SU-DHL-6 (cell line): ENCODE measurements at regions not wholly inside any gene's neighbourhood (a gene's known extent, or its start where the extent isn't known, plus 50 kb on each side); places are given as distances from the start of the nearest gene placed in this dataset.

Source experiments
- H2AFZ ChIP-seq: fragments of 200-600 bp; sonication (generic); 2 replicates; pipeline ENCODE4 v1.6.1; 2014; ENCODE audit warnings: low read depth, mild to moderate bottlenecking, moderate library complexity, mixed read lengths, antibody characterized with exemption, low read length; ENCODE audit not compliant: severe bottlenecking
- H3F3A ChIP-seq: fragments of 200-600 bp; shearing (Covaris generic); 2 replicates; pipeline ENCODE4 v1.6.0; 2016; ENCODE audit warnings: antibody characterized with exemption, mild to moderate bottlenecking; ENCODE audit not compliant: insufficient read depth
- H3K27ac ChIP-seq: fragments of 200-600 bp; sonication (generic); 2 replicates; pipeline ENCODE4 v1.5.1; 2016; ENCODE audit warnings: low read depth, mild to moderate bottlenecking, low read length, moderate library complexity, mixed read lengths
- H3K27me3 ChIP-seq: fragments of 200-600 bp; sonication (generic), shearing (Covaris generic); 2 replicates; pipeline ENCODE4 v1.6.0; 2014; ENCODE audit warnings: mild to moderate bottlenecking, low read length
- H3K36me3 ChIP-seq: fragments of 200-600 bp; sonication (generic); 2 replicates; pipeline ENCODE4 v1.6.1; 2014; ENCODE audit warnings: mild to moderate bottlenecking, low read length, mixed read lengths
- H3K4me2 ChIP-seq: fragments of 300-600, 200-600 bp; shearing (Covaris generic), sonication (generic); 2 replicates; pipeline ENCODE4 v1.6.0; 2014; ENCODE audit warnings: low read length, low read depth, mild to moderate bottlenecking; ENCODE audit not compliant: poor library complexity, severe bottlenecking
- H3K4me3 ChIP-seq: fragments of 200-600 bp; sonication (generic); 2 replicates; pipeline ENCODE4 v1.5.1; 2014; ENCODE audit warnings: antibody characterized with exemption, low read length, mild to moderate bottlenecking, mixed read lengths; ENCODE audit not compliant: insufficient read depth, poor library complexity, severe bottlenecking
- H3K79me2 ChIP-seq: fragments of 200-600 bp; sonication (generic); 2 replicates; pipeline ENCODE4 v1.6.1; 2014; ENCODE audit warnings: mild to moderate bottlenecking, low read length, moderate library complexity; ENCODE audit not compliant: insufficient read depth
- H3K9ac ChIP-seq: fragments of 200-600 bp; sonication (generic); 2 replicates; pipeline ENCODE4 v1.7.0; 2014; ENCODE audit warnings: mild to moderate bottlenecking, low read length
- H3K9me2 ChIP-seq: fragments of 200-600 bp; sonication (generic); replicated peaks from 2 replicates; pipeline ENCODE4 v1.6.1; 2014; ENCODE audit warnings: low read length; ENCODE audit not compliant: insufficient read depth
- H3K9me3 ChIP-seq: fragments of 200-600 bp; sonication (generic); 2 replicates; pipeline ENCODE4 v1.6.1; 2014; ENCODE audit warnings: low read length, mixed read lengths; ENCODE audit not compliant: insufficient read depth
- H4K20me1 ChIP-seq: fragments of 200-600 bp; sonication (generic); 2 replicates; pipeline ENCODE4 v1.6.1; 2014; ENCODE audit warnings: low read depth, mild to moderate bottlenecking, antibody characterized with exemption, low read length, moderate library complexity, mixed read lengths
- CTCF ChIP-seq: fragments of 200-600 bp; sonication (generic); IDR thresholded peaks from one replicate; pipeline ENCODE4 v1.5.1; 2017; ENCODE audit warnings: antibody characterized with exemption, mild to moderate bottlenecking, low read length, moderate library complexity; ENCODE audit not compliant: insufficient read depth, poor library complexity, severe bottlenecking
- EZH2phosphoT487 ChIP-seq: fragments of 200-600 bp; sonication (generic), shearing (Covaris generic); conservative IDR thresholded peaks from 2 replicates; pipeline ENCODE4 v1.6.1; 2018; ENCODE audit warnings: mild to moderate bottlenecking, antibody characterized with exemption, low read length, moderate library complexity, mixed read lengths

GRCh38 chr14:61139006-61139599 lies 142.0 kb downstream of the TMEM30B start:
- H3K4me2 ChIP-seq, result no peak overlapping the region
- peaks cover 5% of the 10 kb centered on the region; the same call in 1 of the 2 replicates for H3K9me3 ChIP-seq
- H3K9me2 ChIP-seq, result no peaks in the 10 kb centered on the region
- H3K9ac ChIP-seq, result no peak overlapping the region
- H3F3A ChIP-seq, result no peaks in the 10 kb centered on the region
- no peak overlapping the region for H2AFZ ChIP-seq
- no peaks in the 10 kb centered on the region for H3K36me3 ChIP-seq
- H3K79me2 ChIP-seq, result no peaks in the 10 kb centered on the region
- no peak overlapping the region for H3K4me3 ChIP-seq
- no peaks in the 10 kb centered on the region for H3K27me3 ChIP-seq
- no peak overlapping the region for H3K27ac ChIP-seq
- H4K20me1 ChIP-seq, result no peaks in the 10 kb centered on the region
- no peak for TF ChIP-seq EZH2phosphoT487
- TF ChIP-seq CTCF, result no peak

- Histone ChIP-seq H3K9me2 (no peaks in the 10 kb centered on the region), H3K4me3 (no peak overlapping the region), H3K9me3 (no peaks in the 10 kb centered on the region), H3K9ac (no peak overlapping the region), H3K4me2 (no peak overlapping the region), H2AFZ (no peak overlapping the region), H3K27me3 (no peaks in the 10 kb centered on the region), H4K20me1 (no peaks in the 10 kb centered on the region), H3K36me3 (no peaks in the 10 kb centered on the region), H3K79me2 (no peaks in the 10 kb centered on the region), H3K27ac (no peak overlapping the region), H3F3A (no peaks in the 10 kb centered on the region)
- TF ChIP-seq CTCF (no peak), EZH2phosphoT487 (no peak)
These were observed 148.2 kb downstream of the TMEM30B start for GRCh38 chr14:61132894-61133293.

GRCh38 chr14:61132336-61132735 lies 148.8 kb downstream of the TMEM30B start:
- no peak overlapping the region for H2AFZ ChIP-seq

More at GRCh38 chr14:61132336-61132735, 148.8 kb downstream of the TMEM30B start:
- Histone ChIP-seq H3K4me2 (no peak overlapping the region), H3K9me3 (no peaks in the 10 kb centered on the region), H4K20me1 (no peaks in the 10 kb centered on the region), H3K27me3 (no peaks in the 10 kb centered on the region), H3F3A (no peaks in the 10 kb centered on the region), H3K79me2 (no peaks in the 10 kb centered on the region), H3K36me3 (no peaks in the 10 kb centered on the region), H3K9me2 (no peaks in the 10 kb centered on the region), H3K4me3 (no peak overlapping the region), H3K9ac (no peak overlapping the region), H3K27ac (no peak overlapping the region)
- TF ChIP-seq EZH2phosphoT487 (no peak), CTCF (no peak)
